GM12801 (cell line): ENCODE measurements at regions not wholly inside any gene's neighbourhood (a gene's known extent, or its start where the extent isn't known, plus 50 kb on each side); places are given as distances from the start of the nearest gene placed in this dataset.

ENCODE experiments used
- TF ChIP-seq, protein P1 (sequence below): IDR thresholded peaks from one replicate; pipeline ENCODE4 v1.5.1; 2011; ENCODE audit warnings: control low read depth; ENCODE audit not compliant: insufficient read length; ENCODE audit errors: extremely low read depth

DNA sequence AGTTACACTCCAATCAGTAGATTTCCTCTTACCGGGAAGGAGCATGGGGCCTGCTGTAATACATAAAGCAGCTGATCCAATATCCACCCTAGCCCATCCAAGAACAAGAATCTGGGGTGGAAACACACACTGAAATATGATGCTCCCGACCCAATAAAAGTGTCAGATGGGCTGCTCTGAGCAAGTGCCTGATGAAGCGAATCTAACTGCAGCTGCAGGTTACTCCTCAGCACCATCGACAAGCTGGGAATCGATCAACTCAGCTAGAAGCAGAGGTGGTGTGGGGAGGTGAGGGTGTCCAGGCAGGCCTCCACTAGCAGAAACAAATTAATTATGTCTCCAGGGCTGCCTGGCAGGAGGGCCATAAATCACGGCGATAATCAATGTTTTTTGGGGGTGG, 64.0 kb upstream of the WSCD2 start:
- TF ChIP-seq, protein P1, sequence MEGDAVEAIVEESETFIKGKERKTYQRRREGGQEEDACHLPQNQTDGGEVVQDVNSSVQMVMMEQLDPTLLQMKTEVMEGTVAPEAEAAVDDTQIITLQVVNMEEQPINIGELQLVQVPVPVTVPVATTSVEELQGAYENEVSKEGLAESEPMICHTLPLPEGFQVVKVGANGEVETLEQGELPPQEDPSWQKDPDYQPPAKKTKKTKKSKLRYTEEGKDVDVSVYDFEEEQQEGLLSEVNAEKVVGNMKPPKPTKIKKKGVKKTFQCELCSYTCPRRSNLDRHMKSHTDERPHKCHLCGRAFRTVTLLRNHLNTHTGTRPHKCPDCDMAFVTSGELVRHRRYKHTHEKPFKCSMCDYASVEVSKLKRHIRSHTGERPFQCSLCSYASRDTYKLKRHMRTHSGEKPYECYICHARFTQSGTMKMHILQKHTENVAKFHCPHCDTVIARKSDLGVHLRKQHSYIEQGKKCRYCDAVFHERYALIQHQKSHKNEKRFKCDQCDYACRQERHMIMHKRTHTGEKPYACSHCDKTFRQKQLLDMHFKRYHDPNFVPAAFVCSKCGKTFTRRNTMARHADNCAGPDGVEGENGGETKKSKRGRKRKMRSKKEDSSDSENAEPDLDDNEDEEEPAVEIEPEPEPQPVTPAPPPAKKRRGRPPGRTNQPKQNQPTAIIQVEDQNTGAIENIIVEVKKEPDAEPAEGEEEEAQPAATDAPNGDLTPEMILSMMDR = no peak

DNA sequence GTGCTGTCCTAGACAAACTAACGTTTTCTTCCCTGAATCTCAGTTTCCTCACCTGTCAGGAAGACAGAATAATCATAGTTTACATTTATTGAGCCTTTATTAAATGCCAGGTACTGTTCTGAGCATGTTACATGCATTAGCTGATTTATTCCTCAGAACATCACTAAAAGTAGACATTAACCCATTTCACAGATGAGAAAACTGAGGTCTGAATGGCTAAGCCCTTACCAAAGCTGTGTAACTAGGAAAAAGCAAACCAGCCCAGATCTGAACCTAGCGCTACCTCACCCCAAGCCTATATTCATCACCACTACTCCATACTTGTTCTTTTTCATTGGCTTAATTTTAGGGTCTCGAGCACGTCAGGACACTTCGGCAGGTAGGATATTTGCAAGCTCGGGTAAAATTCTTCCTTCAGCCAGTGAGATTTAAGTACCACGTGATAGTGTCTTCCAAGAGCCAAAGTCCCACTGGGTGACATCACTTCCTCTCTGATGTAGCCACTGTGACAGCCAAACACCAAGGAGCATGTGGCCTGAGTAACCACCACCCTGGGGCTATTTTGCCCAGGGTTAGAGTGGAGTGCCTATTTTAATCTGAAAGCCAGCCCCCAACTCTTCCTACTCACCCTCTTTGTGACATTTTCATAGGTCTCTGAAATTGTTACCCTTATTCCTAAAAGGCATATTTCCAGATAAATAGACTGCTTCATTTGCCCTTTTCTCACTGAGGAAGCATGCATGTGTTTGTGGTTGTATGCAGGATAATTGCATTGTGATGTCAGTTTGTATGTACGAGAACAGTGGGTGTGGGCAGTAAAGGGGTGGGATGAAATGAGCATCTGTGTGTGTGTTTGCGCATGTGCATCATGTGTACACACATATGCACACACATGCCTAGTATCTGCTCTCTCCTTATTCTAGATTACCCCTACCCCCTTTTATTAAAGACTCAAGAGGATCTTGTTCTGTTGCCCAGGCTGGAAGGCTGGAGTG, 62.2 kb upstream of the WSCD2 start:
- TF ChIP-seq, protein P1 = no peak

DNA sequence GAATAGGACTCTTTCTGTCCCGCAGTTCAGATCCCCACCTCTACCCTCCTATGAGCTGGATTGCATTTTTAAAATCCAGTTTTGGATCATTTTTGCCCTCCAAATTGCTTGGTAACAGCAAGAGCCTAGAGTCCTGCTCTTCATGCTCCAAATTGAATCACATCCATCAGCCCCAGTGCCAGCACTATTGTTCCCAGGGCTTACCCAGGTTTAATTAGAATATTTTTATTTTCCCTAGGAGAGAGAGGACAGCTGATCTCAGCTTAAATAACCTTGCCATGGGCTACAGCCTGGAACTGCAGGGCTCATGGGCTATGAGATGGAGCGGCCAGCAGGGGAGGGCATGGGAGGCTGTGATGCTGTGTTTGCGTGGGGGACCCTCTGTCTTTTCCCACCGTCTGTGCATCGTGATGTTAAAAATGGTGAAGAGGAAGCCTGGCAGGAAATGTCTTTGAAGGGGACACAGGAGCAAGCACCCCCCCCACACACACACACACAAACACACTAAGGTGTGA, 59.4 kb upstream of the WSCD2 start:
- TF ChIP-seq, protein P1 = no peak

DNA sequence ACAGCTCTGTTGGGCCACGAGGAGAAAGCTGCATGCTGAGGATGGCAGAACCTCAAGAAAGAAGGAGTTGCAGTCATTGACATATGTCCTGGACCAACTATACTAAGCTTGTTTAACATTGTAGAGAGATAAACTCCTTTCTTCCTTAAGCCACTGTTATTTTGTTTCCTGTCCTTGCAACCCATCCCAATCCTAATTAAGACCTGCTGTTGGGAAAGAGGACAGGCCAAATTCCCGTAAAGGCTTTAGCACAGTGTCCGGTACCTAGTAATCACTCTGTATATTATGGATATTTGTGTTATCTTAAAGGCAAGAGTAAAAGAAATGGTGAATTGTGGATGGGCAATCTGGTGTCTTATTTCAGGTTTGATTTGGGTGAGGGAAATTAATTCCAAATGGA, 53.5 kb upstream of the WSCD2 start:
- TF ChIP-seq, protein P1 = no peak

DNA sequence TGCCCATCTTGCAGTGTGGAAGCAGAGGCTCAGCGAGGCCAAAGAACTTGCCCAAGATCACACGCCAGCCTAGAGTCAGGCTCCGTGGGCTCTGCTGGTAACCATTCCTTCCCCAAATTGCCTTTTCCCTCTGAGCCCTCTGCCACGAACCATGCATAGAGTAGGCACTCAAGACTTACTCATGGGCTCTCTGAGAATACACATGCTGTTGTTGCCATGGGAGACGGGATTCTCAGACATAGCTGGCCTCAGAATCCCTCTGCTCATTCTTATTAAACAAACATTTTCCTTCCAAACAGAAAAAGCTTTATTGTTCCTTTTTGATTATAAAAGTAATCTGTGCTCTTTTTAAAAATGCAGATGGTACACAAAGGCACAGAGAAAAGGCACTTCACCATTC, 52.5 kb upstream of the WSCD2 start:
- TF ChIP-seq, protein P1 = no peak

DNA sequence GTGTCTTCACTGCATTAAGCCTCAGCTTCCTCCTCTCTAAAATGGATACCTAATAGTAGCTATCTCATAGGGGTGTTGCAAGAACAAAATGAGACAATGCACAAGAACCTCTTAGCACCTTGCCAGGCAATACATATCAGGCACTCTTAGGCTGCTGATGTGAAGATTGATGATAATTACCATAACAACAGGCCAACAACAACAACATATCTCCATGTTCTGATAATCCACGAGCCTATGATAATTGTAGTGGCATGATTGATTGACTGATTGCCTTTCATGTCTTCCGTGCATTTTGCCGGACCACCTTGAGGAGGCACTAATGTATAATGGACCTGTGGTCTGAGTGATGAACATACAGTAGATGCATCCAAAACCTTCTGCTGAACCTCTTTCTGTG, 50.7 kb upstream of the WSCD2 start:
- TF ChIP-seq, protein P1 = no peak
